DND-41 (cell line): ENCODE measurements at regions not wholly inside any gene's neighbourhood (a gene's known extent, or its start where the extent isn't known, plus 50 kb on each side); places are given as distances from the start of the nearest gene placed in this dataset.

Experiments used
- CTCF ChIP-seq: IDR thresholded peaks from 2 replicates; pipeline ENCODE4 v1.5.1; 2012; ENCODE audit warnings: borderline replicate concordance, low read length, moderate library complexity, mild to moderate bottlenecking; ENCODE audit not compliant: poor library complexity, severe bottlenecking; ENCODE audit errors: extremely low read depth
- EZH2 ChIP-seq: IDR thresholded peaks from 3 replicates; pipeline ENCODE4 v1.6.1; 2012; ENCODE audit warnings: borderline replicate concordance, low read depth, mild to moderate bottlenecking, moderate library complexity, low read length, inconsistent platforms; ENCODE audit not compliant: severe bottlenecking

- TF ChIP-seq CTCF: no peak
- TF ChIP-seq EZH2: no peak
Measured at GRCh38 chr2:219989744-219990143, 362.3 kb downstream of the SLC4A3 start.
